Activated T-helper 1 cell treated with anti-CD3 and anti-CD28 coated beads, Interleukin-2, amount 50 U/mL, for 16 hours (primary cell): ENCODE measurements at regions not wholly inside any gene's neighbourhood (a gene's known extent, or its start where the extent isn't known, plus 50 kb on each side); places are given as distances from the start of the nearest gene placed in this dataset.

Experiments used
- DNase-seq, 2 donors: peaks; one replicate each; pipeline ENCODE4 v3.0.0-alpha.2; 2020; ENCODE audit warnings: low read depth in 1 of 2, low spot score in 1 of 2

GRCh38 chr9:129403779-129404620, 216.9 kb downstream of the C9orf50 start:
- DNase-seq, result no peak

GRCh38 chr9:129402931-129403778, 217.7 kb downstream of the C9orf50 start:
- no peak for DNase-seq

GRCh38 chr9:129402371-129402739, 218.5 kb downstream of the C9orf50 start:
- DNase-seq, result no peak

GRCh38 chr9:129401623-129402370, 219.1 kb downstream of the C9orf50 start:
- no peak for DNase-seq

- no peak for DNase-seq
Measured at GRCh38 chr9:129400971-129401622, 219.8 kb downstream of the C9orf50 start.

- no peak for DNase-seq
Measured at GRCh38 chr9:129400001-129400970, 220.6 kb downstream of the C9orf50 start.

GRCh38 chr9:129399634-129399990, 221.3 kb downstream of the C9orf50 start:
- DNase-seq, result no peak

GRCh38 chr9:129398961-129399633, 221.0 kb upstream of the IER5L start:
- DNase-seq, result no peak

GRCh38 chr9:129398101-129398960, 220.3 kb upstream of the IER5L start:
- no peak for DNase-seq

GRCh38 chr9:129397335-129397734, 219.3 kb upstream of the IER5L start:
- no peak for DNase-seq

GRCh38 chr9:129396365-129396708, 218.3 kb upstream of the IER5L start:
- no peak for DNase-seq

GRCh38 chr9:129395633-129396364, 217.7 kb upstream of the IER5L start:
- no peak for DNase-seq

- DNase-seq, result no peak
Measured at GRCh38 chr9:129394886-129395279, 216.8 kb upstream of the IER5L start.

- DNase-seq, result no peak
Measured at GRCh38 chr9:129394061-129394885, 216.2 kb upstream of the IER5L start.

GRCh38 chr9:129393064-129393463, 215.0 kb upstream of the IER5L start:
- no peak for DNase-seq

- DNase-seq, result no peak
Measured at GRCh38 chr9:129392093-129392541, 214.1 kb upstream of the IER5L start.

GRCh38 chr9:129391221-129391661, 213.2 kb upstream of the IER5L start:
- no peak for DNase-seq
